Ammon's horn (tissue), 1 donor: ENCODE measurements at regions not wholly inside any gene's neighbourhood (a gene's known extent, or its start where the extent isn't known, plus 50 kb on each side); places are given as distances from the start of the nearest gene placed in this dataset.

ENCODE experiments used
- DNase-seq: peaks from one replicate; pipeline ENCODE4 v3.0.0-alpha.2; 2016; ENCODE audit warnings: low spot score

GRCh38 chr13:98632961-98633360 is 56.1 kb upstream of the STK24 start:
- DNase-seq, result peak; percentile 39

- no peak for DNase-seq
Observed at GRCh38 chr13:98629055-98629454, 52.1 kb upstream of the STK24 start.
